GM12872 (cell line): ENCODE measurements at regions not wholly inside any gene's neighbourhood (a gene's known extent, or its start where the extent isn't known, plus 50 kb on each side); places are given as distances from the start of the nearest gene placed in this dataset.

Experiments
- TF ChIP-seq, protein P1 (sequence below): IDR thresholded peaks from 3 replicates; pipeline ENCODE4 v1.5.1; 2011; ENCODE audit warnings: low read depth, mild to moderate bottlenecking, low read length, moderate library complexity; ENCODE audit not compliant: insufficient read depth

- TF ChIP-seq, protein P1, sequence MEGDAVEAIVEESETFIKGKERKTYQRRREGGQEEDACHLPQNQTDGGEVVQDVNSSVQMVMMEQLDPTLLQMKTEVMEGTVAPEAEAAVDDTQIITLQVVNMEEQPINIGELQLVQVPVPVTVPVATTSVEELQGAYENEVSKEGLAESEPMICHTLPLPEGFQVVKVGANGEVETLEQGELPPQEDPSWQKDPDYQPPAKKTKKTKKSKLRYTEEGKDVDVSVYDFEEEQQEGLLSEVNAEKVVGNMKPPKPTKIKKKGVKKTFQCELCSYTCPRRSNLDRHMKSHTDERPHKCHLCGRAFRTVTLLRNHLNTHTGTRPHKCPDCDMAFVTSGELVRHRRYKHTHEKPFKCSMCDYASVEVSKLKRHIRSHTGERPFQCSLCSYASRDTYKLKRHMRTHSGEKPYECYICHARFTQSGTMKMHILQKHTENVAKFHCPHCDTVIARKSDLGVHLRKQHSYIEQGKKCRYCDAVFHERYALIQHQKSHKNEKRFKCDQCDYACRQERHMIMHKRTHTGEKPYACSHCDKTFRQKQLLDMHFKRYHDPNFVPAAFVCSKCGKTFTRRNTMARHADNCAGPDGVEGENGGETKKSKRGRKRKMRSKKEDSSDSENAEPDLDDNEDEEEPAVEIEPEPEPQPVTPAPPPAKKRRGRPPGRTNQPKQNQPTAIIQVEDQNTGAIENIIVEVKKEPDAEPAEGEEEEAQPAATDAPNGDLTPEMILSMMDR = no peak
Observed at GRCh38 chr10:124341768-124342135, 77.0 kb downstream of the OAT start.

DNA sequence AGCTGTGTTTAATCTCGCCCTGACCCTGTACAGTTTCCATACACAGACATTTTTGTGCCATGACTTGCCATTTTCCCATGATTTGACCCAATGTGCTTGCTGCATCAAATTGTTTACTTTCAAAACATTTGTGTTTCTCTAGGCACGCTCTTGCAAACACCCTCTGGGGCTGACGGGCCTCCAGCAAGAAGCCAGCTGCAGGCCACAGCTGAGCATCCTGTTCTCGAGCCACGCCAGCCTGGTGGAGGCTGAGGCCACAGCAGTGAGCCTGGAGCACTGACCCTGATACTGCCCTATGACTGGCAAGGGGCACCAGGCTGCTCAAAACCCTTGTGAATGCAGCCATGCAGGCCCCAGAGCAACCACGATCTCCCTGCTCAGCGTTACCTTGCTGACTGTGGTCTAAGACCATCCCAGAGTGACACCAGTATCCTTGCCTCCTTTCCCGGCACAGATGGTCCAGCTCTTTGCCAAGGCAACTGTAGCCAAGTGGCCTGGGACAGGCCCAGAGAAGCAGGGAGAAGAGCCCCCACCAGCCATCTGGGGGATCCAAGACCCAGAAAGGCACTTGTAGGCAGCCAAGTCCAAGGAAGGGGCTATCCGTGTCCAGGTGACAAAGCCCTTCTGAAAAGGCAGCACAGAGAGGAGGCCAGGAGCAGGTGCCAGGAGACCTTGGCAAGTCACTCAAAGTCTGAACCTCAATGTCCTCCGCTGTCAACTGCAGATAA lies 78.5 kb downstream of the OAT start:
- TF ChIP-seq, protein P1 = no peak

GRCh38 chr10:124339119-124340032 lies 79.3 kb downstream of the OAT start:
- TF ChIP-seq, protein P1 = no peak

- TF ChIP-seq, protein P1 = no peak
Observed at GRCh38 chr10:124338276-124338925, 80.3 kb downstream of the OAT start.

DNA sequence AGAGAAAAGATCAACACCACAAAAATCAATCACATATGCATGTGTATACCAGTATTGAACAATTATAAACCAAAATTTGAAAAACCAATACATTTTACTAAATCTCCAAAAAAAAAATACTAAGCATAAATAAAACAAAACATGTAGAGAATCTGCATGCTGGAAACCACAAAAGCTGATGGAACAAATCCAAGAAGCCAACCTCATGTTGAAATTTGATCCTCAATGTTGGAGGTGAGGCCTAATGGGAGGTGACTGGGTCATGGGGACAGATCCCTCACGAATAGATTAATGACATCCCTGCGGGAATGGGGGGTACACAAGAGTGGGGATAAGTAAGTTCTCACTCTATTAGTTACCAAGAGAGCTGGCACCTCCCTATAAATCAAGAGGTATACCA lies 82.5 kb downstream of the OAT start:
- TF ChIP-seq, protein P1 = no peak

DNA sequence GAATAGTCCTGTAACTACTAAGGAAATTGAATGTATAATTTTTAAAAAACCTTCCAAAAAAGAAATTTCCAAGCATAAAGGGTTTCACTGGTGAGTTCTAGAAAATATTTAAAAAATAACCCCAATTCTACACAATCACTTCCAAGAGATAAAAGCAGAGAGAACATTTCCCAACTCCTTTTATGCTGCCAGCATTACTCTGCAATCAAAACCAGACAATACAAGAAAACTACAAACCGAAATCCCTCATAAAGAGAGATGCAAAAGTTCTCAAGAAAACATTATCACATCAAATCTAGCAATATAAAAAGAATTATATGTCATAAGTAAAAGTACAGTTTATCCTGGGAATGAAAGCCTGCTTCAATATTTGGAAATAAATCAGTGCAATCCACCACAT lies 84.8 kb downstream of the OAT start:
- TF ChIP-seq, protein P1 = no peak

GRCh38 chr10:124332426-124332825 lies 86.3 kb downstream of the OAT start:
- TF ChIP-seq, protein P1 = no peak
